K562 (cell line): ENCODE measurements at regions not wholly inside any gene's neighbourhood (a gene's known extent, or its start where the extent isn't known, plus 50 kb on each side); places are given as distances from the start of the nearest gene placed in this dataset.

ENCODE experiments used
- ATAC-seq: fragments of 200-7000 bp; cut with Tn5 transposase; 3 replicates; pipeline ENCODE4 v1.9.1; 2020; ENCODE audit warnings: moderate library complexity
- BruUV-seq: library from RNA; stranded (reverse); fragments of 400-500 nt; replicated peaks from 2 replicates; lab custom pipeline; 2021; lab: Mats Ljungman, UMichigan
- CTCF ChIA-PET: fragments of 300-600 bp; formaldehyde crosslinking; extraction: SDS; loops from one replicate; lab custom pipeline; 2021; ENCODE audit warnings: low intra/inter-chr PET ratio; lab: Yijun Ruan, JAX
- POLR2A ChIA-PET: fragments of 300-600, 350-650 bp; sonication (Branson Sonifier 250); formaldehyde crosslinking; extraction: SDS; loops from one replicate; lab custom pipeline; 2021; ENCODE audit warnings: antibody characterized with exemption, inconsistent platforms; lab: Yijun Ruan, JAX
- DNase-seq, 4 experiments: peaks; one replicate each; pipeline versions ENCODE4 v3.0.0 to v3.0.0-alpha.2; 2011 to 2018; ENCODE audit warnings: low spot score in 3 of 4, mixed read lengths in 3 of 4; ENCODE audit errors: extremely low read depth in 1 of 4
- FAIRE-seq: peaks from 2 replicates; lab custom pipeline; 2011; peaks lifted over from hg19 to GRCh38; lab: Jason Lieb, UNC
- H2AFZ ChIP-seq: 2 replicates; pipeline ENCODE4 v1.6.0; 2011; ENCODE audit warnings: low read depth, low read length, control low read depth, inconsistent platforms
- H3K27ac ChIP-seq: fragments of 200-600 bp; 3 replicates; pipeline ENCODE4 v1.8.0; 2011; ENCODE audit warnings: low read depth, mild to moderate bottlenecking, control low read depth, inconsistent platforms, low read length, moderate library complexity, mixed read lengths; ENCODE audit errors: extremely low read depth
- H3K27me3 ChIP-seq, 2 experiments: fragments of 300-600 bp in 1 of 2; 2 replicates in 1 of 2; 3 replicates in 1 of 2; pipeline versions ENCODE4 v1.6.0 to v1.8.0; 2011; ENCODE audit warnings: inconsistent platforms in 2 of 2, low read length in 2 of 2, mild to moderate bottlenecking in 1 of 2, mixed read lengths in 1 of 2, moderate library complexity in 1 of 2; ENCODE audit not compliant: control insufficient read depth in 2 of 2, insufficient read depth in 2 of 2
- H3K36me3 ChIP-seq: fragments of 300-600 bp; 3 replicates; pipeline ENCODE4 v1.8.0; 2011; ENCODE audit warnings: mild to moderate bottlenecking, low read length, inconsistent platforms; ENCODE audit not compliant: control insufficient read depth, insufficient read depth
- H3K4me1 ChIP-seq, 2 experiments: fragments of 200-600 bp in 1 of 2; replicated peaks in 1 of 2; 2 replicates in 1 of 2; 3 replicates in 1 of 2; pipeline versions ENCODE4 v1.5.1 to v1.8.0; 2011; ENCODE audit warnings: inconsistent platforms in 2 of 2, low read length in 2 of 2, mild to moderate bottlenecking in 1 of 2, mixed read lengths in 1 of 2, moderate library complexity in 1 of 2; ENCODE audit not compliant: control insufficient read depth in 2 of 2, insufficient read depth in 2 of 2
- H3K4me2 ChIP-seq: 2 replicates; pipeline ENCODE4 v1.6.1; 2011; ENCODE audit warnings: low read length, control low read depth, inconsistent platforms, mixed read lengths; ENCODE audit not compliant: insufficient read depth
- H3K4me3 ChIP-seq: fragments of 200-600 bp; sonication (generic), shearing (Covaris generic); 2 replicates; pipeline ENCODE4 v1.5.1; 2016; ENCODE audit warnings: control low read depth, inconsistent platforms
- H3K79me2 ChIP-seq: fragments of 200-600 bp; 3 replicates; pipeline ENCODE4 v1.8.0; 2011; ENCODE audit warnings: low read length, inconsistent platforms; ENCODE audit not compliant: control insufficient read depth, insufficient read depth
- H3K9ac ChIP-seq, 2 experiments: 2 replicates each; pipeline versions ENCODE4 v1.6.0 to v1.6.1; 2011; ENCODE audit warnings: low read depth in 2 of 2, low read length in 2 of 2, control low read depth in 1 of 2, inconsistent platforms in 1 of 2, mild to moderate bottlenecking in 1 of 2, mixed read lengths in 1 of 2; ENCODE audit not compliant: insufficient read depth in 1 of 2
- H3K9me1 ChIP-seq: one replicate; pipeline ENCODE4 v1.6.0; 2011; ENCODE audit warnings: inconsistent platforms, mild to moderate bottlenecking, low read length, moderate library complexity; ENCODE audit not compliant: control insufficient read depth, insufficient read depth
- H3K9me3 ChIP-seq: replicated peaks from 2 replicates; pipeline ENCODE4 v1.5.1; 2011; ENCODE audit warnings: low read depth, low read length, inconsistent platforms; ENCODE audit not compliant: control insufficient read depth, insufficient read depth
- H4K20me1 ChIP-seq: replicated peaks from 2 replicates; pipeline ENCODE4 v1.6.1; 2011; ENCODE audit warnings: low read length, inconsistent platforms, mixed read lengths; ENCODE audit not compliant: control insufficient read depth, insufficient read depth
- ETV1 ChIP-seq: fragments of 450-650 bp; conservative IDR thresholded peaks from 2 replicates; pipeline ENCODE4 v1.6.1; 2016; ENCODE audit warnings: missing genetic modification characterization, control low read depth, low read depth, missing compliant biosample characterization
- GATAD2B ChIP-seq: fragments of 450-650 bp; IDR thresholded peaks from 2 replicates; pipeline ENCODE4 v1.6.1; 2017; ENCODE audit warnings: mild to moderate bottlenecking, borderline replicate concordance
- JUN ChIP-seq, 2 experiments: sonication (generic) in 1 of 2; formaldehyde crosslinking in 1 of 2; IDR thresholded peaks; 2 replicates each; pipeline versions ENCODE4 v1.6.1 to v1.8.0; 2012 to 2022; ENCODE audit warnings: borderline replicate concordance in 2 of 2, mild to moderate bottlenecking in 2 of 2, improper control_type of control experiment in 1 of 2, low read depth in 1 of 2, low read length in 1 of 2, missing genetic modification reagents in 1 of 2
- MXI1 ChIP-seq: IDR thresholded peaks from 2 replicates; pipeline ENCODE4 v1.6.1; 2011; ENCODE audit warnings: low read depth, mild to moderate bottlenecking, improper control_type of control experiment, low read length
- RAD51 ChIP-seq: fragments of 450-650 bp; IDR thresholded peaks from 2 replicates; pipeline ENCODE4 v1.7.1; 2016; ENCODE audit warnings: low read depth, mild to moderate bottlenecking, borderline replicate concordance
- TGIF2 ChIP-seq: sonication (generic); formaldehyde crosslinking; IDR thresholded peaks from 2 replicates; pipeline ENCODE4 v1.8.1; 2022; ENCODE audit warnings: mild to moderate bottlenecking, missing genetic modification reagents, moderate library complexity
- TOE1 ChIP-seq, 2 experiments: fragments of 450-650 bp in 1 of 2; sonication (generic) in 1 of 2; formaldehyde crosslinking in 1 of 2; IDR thresholded peaks; 2 replicates each; pipeline versions ENCODE4 v1.7.1 to v1.8.0; 2016 to 2022; ENCODE audit warnings: borderline replicate concordance in 2 of 2, mild to moderate bottlenecking in 2 of 2, antibody characterized with exemption in 1 of 2, inconsistent platforms in 1 of 2, low read depth in 1 of 2, missing genetic modification reagents in 1 of 2, moderate library complexity in 1 of 2
- ZNF436 ChIP-seq: fragments of 250-450, 450-650 bp; sonication (Bioruptor Pico); formaldehyde crosslinking; IDR thresholded peaks from 2 replicates; pipeline ENCODE4 v1.7.0; 2020; ENCODE audit warnings: mild to moderate bottlenecking
- WGBS: fragments of 100-300 bp; shearing (Covaris generic); methylation state at CpG from one replicate; pipeline ENCODE4 v1.1.6; 2016; ENCODE audit warnings: low coverage, mixed read lengths; ENCODE audit not compliant: insufficient coverage; ENCODE audit errors: missing lambda C conversion rate; 5-methylcytosine and 5-hydroxymethylcytosine counted together
- in situ Hi-C: fragments of 300-500 bp; cut with MboI; formaldehyde crosslinking; loops from 4 replicates; pipeline ENCODE4 v1.15.0; 2018; ENCODE audit warnings: inconsistent platforms, mixed read lengths
- intact Hi-C: fragments of 100-400 bp; cut with micrococcal nuclease; formaldehyde crosslinking; loops from 2 replicates; pipeline ENCODE4 v1.14.2; 2022
- TF ChIP-seq, protein P1 (sequence below): sonication (generic); formaldehyde crosslinking; IDR thresholded peaks from 2 replicates; pipeline ENCODE4 v1.8.1; 2022; ENCODE audit warnings: missing genetic modification reagents

- in situ Hi-C loops = no loop called here
- H3K9ac ChIP-seq = no peak overlapping the region
- DNase-seq = no peak
- no peak for ATAC-seq
- no peak overlapping the region for H3K4me2 ChIP-seq
- no peaks in the 10 kb centered on the region for H3K36me3 ChIP-seq
- no peaks in the 10 kb centered on the region; the same call in 1 of the 2 replicates for H3K9me3 ChIP-seq
- H3K4me1 ChIP-seq = no peaks in the 10 kb centered on the region
- intact Hi-C loops = no loop called here
- WGBS = 0% methylated on average over 3 of the region's 3 CpGs
- H2AFZ ChIP-seq = no peak overlapping the region
- TF ChIP-seq ZNF436 (CRISPR knock-in tag) (no peak), RAD51 (no peak), GATAD2B (no peak), TGIF2 (CRISPR knock-in tag) (no peak), MXI1 (no peak), ETV1 (tag) (no peak), JUN (IDR thresholded peaks at IDR 0.05; ENCODE audit: borderline replicate concordance, low read depth, low read length) (no peak), JUN (CRISPR knock-in tag; IDR thresholded peaks at IDR 0.05; ENCODE audit: borderline replicate concordance) (no peak), TOE1 (IDR thresholded peaks at IDR 0.05; ENCODE audit: borderline replicate concordance) (no peak), TOE1 (CRISPR knock-in tag; IDR thresholded peaks at IDR 0.05; ENCODE audit: borderline replicate concordance, low read depth) (no peak)
- TF ChIP-seq, protein P1, sequence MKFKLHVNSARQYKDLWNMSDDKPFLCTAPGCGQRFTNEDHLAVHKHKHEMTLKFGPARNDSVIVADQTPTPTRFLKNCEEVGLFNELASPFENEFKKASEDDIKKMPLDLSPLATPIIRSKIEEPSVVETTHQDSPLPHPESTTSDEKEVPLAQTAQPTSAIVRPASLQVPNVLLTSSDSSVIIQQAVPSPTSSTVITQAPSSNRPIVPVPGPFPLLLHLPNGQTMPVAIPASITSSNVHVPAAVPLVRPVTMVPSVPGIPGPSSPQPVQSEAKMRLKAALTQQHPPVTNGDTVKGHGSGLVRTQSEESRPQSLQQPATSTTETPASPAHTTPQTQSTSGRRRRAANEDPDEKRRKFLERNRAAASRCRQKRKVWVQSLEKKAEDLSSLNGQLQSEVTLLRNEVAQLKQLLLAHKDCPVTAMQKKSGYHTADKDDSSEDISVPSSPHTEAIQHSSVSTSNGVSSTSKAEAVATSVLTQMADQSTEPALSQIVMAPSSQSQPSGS (CRISPR knock-in tag) = no peak
- H3K27ac ChIP-seq = no peak overlapping the region
- H3K79me2 ChIP-seq = no peaks in the 10 kb centered on the region
- H3K27me3 ChIP-seq = no peaks in the 10 kb centered on the region
- H3K9me1 ChIP-seq = no peaks in the 10 kb centered on the region
- H3K4me3 ChIP-seq = no peak overlapping the region
- CTCF ChIA-PET = no interaction called here
- POLR2A ChIA-PET = no interaction called here
- FAIRE-seq = no peak
- no TSS peak for BruUV-seq
- no peaks in the 10 kb centered on the region for H4K20me1 ChIP-seq
Measured at GRCh38 chr11:121958323-121958970, 157.6 kb downstream of the BLID start.
